AG04449 (cell line): ENCODE measurements at regions not wholly inside any gene's neighbourhood (a gene's known extent, or its start where the extent isn't known, plus 50 kb on each side); places are given as distances from the start of the nearest gene placed in this dataset.
"Not testable (repeated sequence)": the region's sequence is repeated elsewhere in the genome, so short reads cannot be mapped to it uniquely, and the experiment has no call there.

Experiments used
- CTCF ChIA-PET: fragments of 350-600 bp; formaldehyde crosslinking; extraction: SDS; loops from one replicate; lab custom pipeline; 2021; ENCODE audit warnings: antibody characterized with exemption; lab: Yijun Ruan, JAX
- POLR2A ChIA-PET: fragments of 400-600, 350-600 bp; formaldehyde crosslinking; extraction: SDS; loops from one replicate; lab custom pipeline; 2020; ENCODE audit warnings: antibody characterized with exemption, inconsistent platforms; lab: Yijun Ruan, JAX
- DNase-seq: peaks from one replicate; pipeline ENCODE4 v3.0.0-alpha.2; 2010; ENCODE audit warnings: low read depth, low spot score
- H3K4me3 ChIP-seq: 2 replicates; pipeline ENCODE4 v1.5.1; 2011; ENCODE audit warnings: low read depth, mild to moderate bottlenecking, control low read depth, low read length

DNA sequence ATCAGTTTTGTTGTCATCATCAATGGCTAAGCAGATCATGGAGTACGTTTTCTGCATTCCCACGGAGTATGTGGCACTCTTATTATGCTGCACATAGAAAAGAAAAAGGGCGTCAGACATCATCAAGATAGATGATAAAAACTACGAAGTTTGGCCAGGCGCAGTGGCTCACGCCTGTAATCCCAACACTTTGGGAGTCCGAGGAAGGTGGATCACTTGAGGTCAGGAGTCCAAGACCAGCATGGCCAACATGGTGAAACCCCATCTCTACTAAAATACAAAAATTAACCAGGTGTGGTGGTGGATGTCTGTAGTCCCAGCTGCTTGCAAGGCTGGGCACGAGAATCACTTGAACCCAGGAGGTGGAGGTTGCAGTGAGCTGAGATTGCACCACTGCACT is 312.8 kb downstream of the GOLGA6L6 start:
- POLR2A ChIA-PET, CTCF ChIA-PET, H3K4me3 ChIP-seq, DNase-seq: not testable (repeated sequence)

- DNase-seq, POLR2A ChIA-PET, CTCF ChIA-PET, H3K4me3 ChIP-seq: not testable (repeated sequence)
Measured at GRCh38 chr15:20227119-20227853, 314.3 kb downstream of the GOLGA6L6 start.

DNA sequence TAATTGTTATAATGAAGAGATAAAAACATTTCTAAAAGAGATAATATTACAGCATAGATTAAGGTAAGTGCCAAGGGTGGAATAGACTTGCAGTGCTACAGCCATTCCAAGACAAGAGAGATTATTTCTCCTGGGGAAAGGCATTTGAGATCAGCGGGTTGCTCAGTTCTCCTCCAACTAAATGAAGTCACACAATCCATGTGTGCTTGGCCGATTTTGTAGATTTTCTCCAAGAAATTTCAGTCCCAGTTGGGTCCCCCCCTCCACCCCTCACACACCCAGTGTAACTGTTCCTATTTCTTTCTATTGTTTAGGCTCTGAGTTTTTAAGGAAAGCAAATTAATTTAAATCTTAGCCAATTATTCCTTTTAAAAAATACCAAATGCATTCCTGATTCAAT is 315.1 kb downstream of the GOLGA6L6 start:
- CTCF ChIA-PET, DNase-seq, POLR2A ChIA-PET: not testable (repeated sequence)

DNA sequence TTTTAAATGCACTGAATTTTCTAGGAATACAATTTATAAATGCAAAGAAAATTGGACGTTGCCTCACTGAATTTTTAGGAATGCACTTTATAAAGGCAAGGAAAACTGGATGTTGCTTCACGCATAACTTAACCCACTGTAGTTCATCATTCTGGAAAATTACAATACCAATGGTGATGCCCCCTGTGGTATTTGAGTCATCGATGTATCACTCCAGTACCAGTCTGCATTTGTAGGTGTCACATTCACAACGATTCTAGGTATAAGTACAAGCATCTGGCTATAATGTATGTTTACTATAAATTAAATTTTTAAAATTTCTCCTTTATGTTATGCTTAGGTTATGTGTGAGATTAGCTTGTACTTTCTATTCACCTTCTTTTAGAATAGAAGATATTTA is 320.5 kb downstream of the GOLGA6L6 start:
- DNase-seq, POLR2A ChIA-PET, H3K4me3 ChIP-seq, CTCF ChIA-PET: not testable (repeated sequence)

More for the DNA sequence above, 315.1 kb downstream of the GOLGA6L6 start:
- H3K4me3 ChIP-seq = not testable (repeated sequence)

DNA sequence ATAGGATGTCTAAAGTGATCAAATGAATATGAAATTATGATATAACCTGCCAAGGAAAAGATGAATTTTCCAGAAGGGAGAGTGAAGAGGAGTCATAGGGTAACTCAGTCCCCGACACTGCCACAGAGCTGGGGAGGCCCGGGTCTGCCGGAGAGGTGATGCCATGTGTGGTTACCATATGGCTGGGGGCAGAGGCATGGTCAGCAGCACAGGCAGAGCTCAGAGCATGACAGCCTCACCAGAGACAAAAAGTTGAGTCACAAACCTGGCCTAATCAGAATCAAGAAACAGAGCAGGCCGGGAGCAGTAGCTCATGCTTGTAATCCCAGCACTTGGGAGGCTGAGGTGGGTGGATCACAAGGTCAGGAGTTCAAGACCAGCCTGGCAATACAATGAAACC is 322.4 kb downstream of the GOLGA6L6 start:
- POLR2A ChIA-PET, H3K4me3 ChIP-seq, CTCF ChIA-PET, DNase-seq: not testable (repeated sequence)

- POLR2A ChIA-PET, DNase-seq, H3K4me3 ChIP-seq, CTCF ChIA-PET: not testable (repeated sequence)
Measured at GRCh38 chr15:20215700-20216099, 325.9 kb downstream of the GOLGA6L6 start.

DNA sequence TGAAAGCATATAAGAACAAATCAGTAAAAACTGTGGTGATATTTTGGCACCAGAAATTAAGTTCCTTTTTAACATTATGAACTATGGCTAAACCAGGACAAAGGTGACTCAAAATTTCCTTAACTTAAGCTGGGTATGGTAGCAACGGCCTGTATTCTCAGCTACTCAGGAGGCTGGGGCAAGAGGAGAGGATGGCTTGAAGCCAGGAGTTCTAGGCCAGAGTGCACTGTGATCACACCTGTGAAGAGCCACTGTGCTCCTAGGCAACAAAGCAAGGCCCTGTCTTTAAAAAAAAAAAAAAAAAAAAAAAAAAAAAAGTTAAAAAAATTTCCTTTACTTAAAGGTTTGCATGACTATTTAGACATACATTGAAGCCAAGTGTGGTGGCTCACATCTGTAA is 327.5 kb downstream of the GOLGA6L6 start:
- DNase-seq, POLR2A ChIA-PET, H3K4me3 ChIP-seq, CTCF ChIA-PET: not testable (repeated sequence)

DNA sequence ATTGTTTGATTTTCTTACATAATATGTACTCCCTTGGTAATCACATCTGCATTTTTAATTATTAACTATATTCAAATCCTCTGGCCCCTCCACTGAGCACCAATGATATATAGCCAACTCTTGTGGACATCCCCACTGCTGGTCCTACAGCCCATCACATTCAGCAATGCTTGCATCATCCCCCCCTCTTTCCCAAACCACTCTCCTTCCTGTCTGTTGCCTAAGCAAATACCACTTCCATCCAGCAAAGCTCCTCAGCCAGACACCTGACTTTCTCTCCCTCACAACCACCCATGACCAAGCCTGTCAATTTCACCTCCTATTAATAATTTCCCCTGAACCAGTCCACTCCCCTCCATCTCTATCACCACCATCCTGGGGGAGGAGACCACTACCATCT is 330.1 kb downstream of the GOLGA6L6 start:
- H3K4me3 ChIP-seq, DNase-seq, POLR2A ChIA-PET, CTCF ChIA-PET: not testable (repeated sequence)

DNA sequence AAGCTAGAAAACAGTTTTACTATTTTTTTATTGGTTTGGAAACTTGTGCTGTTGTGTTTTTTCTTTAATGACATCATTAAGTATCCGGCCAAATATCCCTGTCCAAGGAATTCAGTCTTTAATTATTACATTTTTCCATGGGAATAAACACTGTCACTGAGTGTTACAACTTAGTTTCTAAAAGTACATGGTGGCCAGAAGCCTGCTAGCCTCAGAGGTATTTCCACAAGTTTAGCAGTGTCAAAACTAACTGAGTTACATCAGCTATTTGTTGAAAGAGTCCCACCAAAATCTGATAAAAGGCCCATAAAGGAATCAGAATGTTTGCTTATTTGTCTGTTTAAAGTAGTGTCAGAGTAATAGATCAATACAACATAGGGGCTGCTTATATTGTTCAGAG is 331.6 kb downstream of the GOLGA6L6 start:
- DNase-seq, H3K4me3 ChIP-seq, CTCF ChIA-PET, POLR2A ChIA-PET: not testable (repeated sequence)

GRCh38 chr15:20207607-20208006 is 334.0 kb downstream of the GOLGA6L6 start:
- H3K4me3 ChIP-seq, POLR2A ChIA-PET, CTCF ChIA-PET, DNase-seq: not testable (repeated sequence)

DNA sequence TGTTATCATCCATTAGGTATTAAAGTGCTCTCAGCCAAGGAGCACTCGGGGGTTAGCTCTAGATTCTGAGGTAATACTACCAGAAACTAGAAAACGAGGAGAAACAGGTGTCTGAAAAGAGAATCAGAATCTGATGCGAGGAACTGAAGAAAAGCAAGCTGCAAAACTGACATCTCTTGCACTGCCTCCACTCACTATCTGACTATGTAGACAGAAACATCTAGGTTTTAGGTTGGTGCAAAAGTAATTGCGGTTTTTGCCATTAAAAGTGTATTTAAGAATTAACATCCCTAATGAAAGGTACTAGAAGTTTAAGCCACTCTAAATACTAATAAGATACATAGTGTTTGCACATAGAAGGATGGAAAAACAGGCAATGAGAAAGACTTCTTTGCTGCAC is 334.4 kb downstream of the GOLGA6L6 start:
- DNase-seq, CTCF ChIA-PET, POLR2A ChIA-PET, H3K4me3 ChIP-seq: not testable (repeated sequence)

DNA sequence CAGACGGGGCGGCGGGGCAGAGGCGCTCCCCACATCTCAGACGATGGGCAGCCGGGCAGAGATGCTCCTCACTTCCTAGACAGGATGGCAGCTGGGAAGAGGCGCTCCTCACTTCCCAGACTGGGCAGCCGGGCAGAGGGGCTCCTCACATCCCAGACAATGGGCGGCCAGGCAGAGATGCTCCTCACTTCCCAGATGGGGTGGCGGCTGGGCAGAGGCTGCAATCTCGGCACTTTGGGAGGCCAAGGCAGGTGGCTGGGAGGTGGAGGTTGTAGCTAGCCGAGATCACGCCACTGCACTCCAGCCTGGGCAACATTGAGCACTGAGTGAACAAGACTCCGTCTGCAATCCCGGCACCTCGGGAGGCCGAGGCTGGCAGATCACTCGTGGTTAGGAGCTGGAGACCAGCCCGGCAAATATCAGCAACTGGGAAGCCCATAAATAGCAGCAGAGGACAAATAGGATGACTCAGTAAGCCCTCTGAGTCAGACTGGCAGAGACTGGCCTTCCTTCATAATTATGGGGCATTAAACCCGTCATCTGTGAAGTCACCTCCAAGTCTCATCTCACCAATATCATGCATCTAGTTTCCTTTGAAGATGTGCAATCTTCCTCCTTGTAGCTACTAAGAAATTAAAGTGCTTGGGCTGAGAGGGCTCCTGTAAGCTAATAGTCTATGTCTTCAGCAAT is 337.3 kb downstream of the GOLGA6L6 start:
- CTCF ChIA-PET, H3K4me3 ChIP-seq, DNase-seq, POLR2A ChIA-PET: not testable (repeated sequence)

GRCh38 chr15:20203649-20204150 is 337.9 kb downstream of the GOLGA6L6 start:
- H3K4me3 ChIP-seq, DNase-seq, POLR2A ChIA-PET, CTCF ChIA-PET: not testable (repeated sequence)

- CTCF ChIA-PET, POLR2A ChIA-PET, DNase-seq, H3K4me3 ChIP-seq: not testable (repeated sequence)
Measured at GRCh38 chr15:20194591-20195198, 346.9 kb downstream of the GOLGA6L6 start.

GRCh38 chr15:20192982-20193929 is 348.3 kb downstream of the GOLGA6L6 start:
- POLR2A ChIA-PET, CTCF ChIA-PET, H3K4me3 ChIP-seq, DNase-seq: not testable (repeated sequence)
